ENCODE measurements at regions not wholly inside any gene's neighbourhood (a gene's known extent, or its start where the extent isn't known, plus 50 kb on each side); places are given as distances from the start of the nearest gene placed in this dataset.

GRCh38 chr3:109597444-109597843, 260.1 kb upstream of the DPPA4 start:
- H3K36me3 ChIP-seq (ENCODE audit: insufficient read depth, low read length): no peaks in the 10 kb centered on the region
- no peak overlapping the region for H3K9ac ChIP-seq (ENCODE audit: low read depth, low read length)
- no peaks in the 10 kb centered on the region for H3K27me3 ChIP-seq (ENCODE audit: control insufficient read depth, insufficient read depth, low read length)
- no peaks in the 10 kb centered on the region for H3K4me1 ChIP-seq (ENCODE audit: control insufficient read depth, insufficient read depth, low read length)
- no peak overlapping the region for H3K4me2 ChIP-seq (ENCODE audit: low read length)
- H3K4me3 ChIP-seq (ENCODE audit: low read length): no peak overlapping the region
- H3K9me3 ChIP-seq (replicated peaks; ENCODE audit: low read length): no peaks in the 10 kb centered on the region

GRCh38 chr3:109607897-109608296, 270.6 kb upstream of the DPPA4 start:
- no peaks in the 10 kb centered on the region for H3K4me1 ChIP-seq (ENCODE audit: control insufficient read depth, insufficient read depth, low read length)
- no peaks in the 10 kb centered on the region for H3K9me3 ChIP-seq (replicated peaks; ENCODE audit: low read length)
- H3K36me3 ChIP-seq (ENCODE audit: insufficient read depth, low read length): no peaks in the 10 kb centered on the region
- no peak overlapping the region for H3K4me3 ChIP-seq (ENCODE audit: low read length)
- no peak overlapping the region for H3K4me2 ChIP-seq (ENCODE audit: low read length)
- H3K9ac ChIP-seq (ENCODE audit: low read depth, low read length): no peak overlapping the region
- no peaks in the 10 kb centered on the region for H3K27me3 ChIP-seq (ENCODE audit: control insufficient read depth, insufficient read depth, low read length)

- Histone ChIP-seq H3K9ac (ENCODE audit: low read depth, low read length) (no peak overlapping the region), H3K36me3 (ENCODE audit: insufficient read depth, low read length) (no peaks in the 10 kb centered on the region), H3K4me3 (ENCODE audit: low read length) (no peak overlapping the region), H3K9me3 (replicated peaks; ENCODE audit: low read length) (no peaks in the 10 kb centered on the region), H3K4me1 (ENCODE audit: control insufficient read depth, insufficient read depth, low read length) (no peaks in the 10 kb centered on the region), H3K27me3 (ENCODE audit: control insufficient read depth, insufficient read depth, low read length) (no peaks in the 10 kb centered on the region), H3K4me2 (ENCODE audit: low read length) (no peak overlapping the region)
Measured at GRCh38 chr3:109608574-109608973, 271.2 kb upstream of the DPPA4 start.

GRCh38 chr3:109618766-109619378, 281.5 kb upstream of the DPPA4 start:
- Histone ChIP-seq H3K27me3 (ENCODE audit: control insufficient read depth, insufficient read depth, low read length) (no peaks in the 10 kb centered on the region), H3K9ac (ENCODE audit: low read depth, low read length) (no peak overlapping the region), H3K9me3 (replicated peaks; ENCODE audit: low read length) (no peaks in the 10 kb centered on the region), H3K4me1 (ENCODE audit: control insufficient read depth, insufficient read depth, low read length) (no peaks in the 10 kb centered on the region), H3K4me3 (ENCODE audit: low read length) (no peak overlapping the region), H3K36me3 (ENCODE audit: insufficient read depth, low read length) (no peaks in the 10 kb centered on the region), H3K4me2 (ENCODE audit: low read length) (no peak overlapping the region)

- no peak overlapping the region for H3K4me2 ChIP-seq (ENCODE audit: low read length)
- no peaks in the 10 kb centered on the region for H3K36me3 ChIP-seq (ENCODE audit: insufficient read depth, low read length)
- no peaks in the 10 kb centered on the region for H3K27me3 ChIP-seq (ENCODE audit: control insufficient read depth, insufficient read depth, low read length)
- no peak overlapping the region for H3K9ac ChIP-seq (ENCODE audit: low read depth, low read length)
- no peaks in the 10 kb centered on the region for H3K9me3 ChIP-seq (replicated peaks; ENCODE audit: low read length)
- no peaks in the 10 kb centered on the region for H3K4me1 ChIP-seq (ENCODE audit: control insufficient read depth, insufficient read depth, low read length)
- no peak overlapping the region for H3K4me3 ChIP-seq (ENCODE audit: low read length)
Measured at GRCh38 chr3:109631897-109632296, 294.6 kb upstream of the DPPA4 start.

GRCh38 chr3:109640146-109640652, 302.9 kb upstream of the DPPA4 start:
- Histone ChIP-seq H3K36me3 (ENCODE audit: insufficient read depth, low read length) (no peaks in the 10 kb centered on the region), H3K4me1 (ENCODE audit: control insufficient read depth, insufficient read depth, low read length) (peaks cover 4% of the 10 kb centered on the region), H3K9ac (ENCODE audit: low read depth, low read length) (no peak overlapping the region), H3K27me3 (ENCODE audit: control insufficient read depth, insufficient read depth, low read length) (no peaks in the 10 kb centered on the region), H3K4me2 (ENCODE audit: low read length) (no peak overlapping the region), H3K4me3 (ENCODE audit: low read length) (no peak overlapping the region), H3K9me3 (replicated peaks; ENCODE audit: low read length) (no peaks in the 10 kb centered on the region)

GRCh38 chr3:109642025-109642424, 304.7 kb upstream of the DPPA4 start:
- H3K36me3 ChIP-seq (ENCODE audit: insufficient read depth, low read length): no peaks in the 10 kb centered on the region
- peaks cover 4% of the 10 kb centered on the region for H3K4me1 ChIP-seq (ENCODE audit: control insufficient read depth, insufficient read depth, low read length)
- no peak overlapping the region for H3K9ac ChIP-seq (ENCODE audit: low read depth, low read length)
- no peaks in the 10 kb centered on the region for H3K27me3 ChIP-seq (ENCODE audit: control insufficient read depth, insufficient read depth, low read length)
- no peak overlapping the region for H3K4me2 ChIP-seq (ENCODE audit: low read length)
- H3K4me3 ChIP-seq (ENCODE audit: low read length): no peak overlapping the region
- H3K9me3 ChIP-seq (replicated peaks; ENCODE audit: low read length): no peaks in the 10 kb centered on the region

GRCh38 chr3:109643590-109643989, 306.2 kb upstream of the DPPA4 start:
- Histone ChIP-seq H3K4me3 (ENCODE audit: low read length) (no peak overlapping the region), H3K36me3 (ENCODE audit: insufficient read depth, low read length) (no peaks in the 10 kb centered on the region), H3K9me3 (replicated peaks; ENCODE audit: low read length) (no peaks in the 10 kb centered on the region), H3K27me3 (ENCODE audit: control insufficient read depth, insufficient read depth, low read length) (no peaks in the 10 kb centered on the region), H3K9ac (ENCODE audit: low read depth, low read length) (no peak overlapping the region), H3K4me1 (ENCODE audit: control insufficient read depth, insufficient read depth, low read length) (peaks cover 4% of the 10 kb centered on the region), H3K4me2 (ENCODE audit: low read length) (no peak overlapping the region)

- Histone ChIP-seq H3K4me3 (ENCODE audit: low read length) (no peak overlapping the region), H3K4me2 (ENCODE audit: low read length) (no peak overlapping the region), H3K4me1 (ENCODE audit: control insufficient read depth, insufficient read depth, low read length) (peaks cover 4% of the 10 kb centered on the region), H3K36me3 (ENCODE audit: insufficient read depth, low read length) (no peaks in the 10 kb centered on the region), H3K27me3 (ENCODE audit: control insufficient read depth, insufficient read depth, low read length) (no peaks in the 10 kb centered on the region), H3K9me3 (replicated peaks; ENCODE audit: low read length) (no peaks in the 10 kb centered on the region), H3K9ac (ENCODE audit: low read depth, low read length) (no peak overlapping the region)
Measured at GRCh38 chr3:109644332-109644731, 307.0 kb upstream of the DPPA4 start.

GRCh38 chr3:109644746-109645145, 307.4 kb upstream of the DPPA4 start:
- Histone ChIP-seq H3K4me1 (ENCODE audit: control insufficient read depth, insufficient read depth, low read length) (peaks cover 4% of the 10 kb centered on the region), H3K9me3 (replicated peaks; ENCODE audit: low read length) (no peaks in the 10 kb centered on the region), H3K36me3 (ENCODE audit: insufficient read depth, low read length) (no peaks in the 10 kb centered on the region), H3K4me2 (ENCODE audit: low read length) (no peak overlapping the region), H3K9ac (ENCODE audit: low read depth, low read length) (no peak overlapping the region), H3K4me3 (ENCODE audit: low read length) (no peak overlapping the region), H3K27me3 (ENCODE audit: control insufficient read depth, insufficient read depth, low read length) (no peaks in the 10 kb centered on the region)

GRCh38 chr3:109648027-109648426, 310.7 kb upstream of the DPPA4 start:
- Histone ChIP-seq H3K9ac (ENCODE audit: low read depth, low read length) (no peak overlapping the region), H3K27me3 (ENCODE audit: control insufficient read depth, insufficient read depth, low read length) (no peaks in the 10 kb centered on the region), H3K4me3 (ENCODE audit: low read length) (no peak overlapping the region), H3K4me2 (ENCODE audit: low read length) (no peak overlapping the region), H3K36me3 (ENCODE audit: insufficient read depth, low read length) (no peaks in the 10 kb centered on the region), H3K9me3 (replicated peaks; ENCODE audit: low read length) (no peaks in the 10 kb centered on the region), H3K4me1 (ENCODE audit: control insufficient read depth, insufficient read depth, low read length) (peaks cover 4% of the 10 kb centered on the region)

GRCh38 chr3:109656225-109656624, 318.9 kb upstream of the DPPA4 start:
- no peaks in the 10 kb centered on the region for H3K27me3 ChIP-seq (ENCODE audit: control insufficient read depth, insufficient read depth, low read length)
- H3K4me3 ChIP-seq (ENCODE audit: low read length): no peak overlapping the region
- no peaks in the 10 kb centered on the region for H3K4me1 ChIP-seq (ENCODE audit: control insufficient read depth, insufficient read depth, low read length)
- H3K36me3 ChIP-seq (ENCODE audit: insufficient read depth, low read length): no peaks in the 10 kb centered on the region
- H3K4me2 ChIP-seq (ENCODE audit: low read length): no peak overlapping the region
- no peaks in the 10 kb centered on the region for H3K9me3 ChIP-seq (replicated peaks; ENCODE audit: low read length)
- no peak overlapping the region for H3K9ac ChIP-seq (ENCODE audit: low read depth, low read length)
